Right renal cortex interstitium (tissue), 3 donors: ENCODE measurements at regions not wholly inside any gene's neighbourhood (a gene's known extent, or its start where the extent isn't known, plus 50 kb on each side); places are given as distances from the start of the nearest gene placed in this dataset.

Source experiments
- DNase-seq, 3 donors: peaks; one replicate each; pipeline ENCODE4 v3.0.0-alpha.2; 2013; ENCODE audit warnings: low read depth in 3 of 3, low spot score in 2 of 3

DNA sequence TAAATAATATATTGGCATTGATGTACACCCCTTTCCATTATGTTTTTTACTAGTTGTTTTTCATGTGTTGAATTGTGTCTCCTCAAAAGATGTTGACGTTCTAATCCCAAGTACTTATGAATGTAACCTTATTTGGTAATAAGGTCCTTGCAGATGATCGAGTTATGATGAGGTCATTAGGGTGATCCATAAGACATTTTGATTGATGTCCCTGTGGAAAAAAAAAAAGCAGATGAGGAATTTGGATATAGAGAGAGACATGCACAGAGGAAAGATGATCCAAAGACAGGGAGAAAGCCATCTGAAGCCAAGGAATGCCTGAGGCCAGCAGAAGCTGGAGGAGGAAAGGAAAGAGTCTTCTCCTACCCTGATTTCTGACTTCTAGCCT, 632.7 kb downstream of the TLR4 start:
- no peak for DNase-seq

DNA sequence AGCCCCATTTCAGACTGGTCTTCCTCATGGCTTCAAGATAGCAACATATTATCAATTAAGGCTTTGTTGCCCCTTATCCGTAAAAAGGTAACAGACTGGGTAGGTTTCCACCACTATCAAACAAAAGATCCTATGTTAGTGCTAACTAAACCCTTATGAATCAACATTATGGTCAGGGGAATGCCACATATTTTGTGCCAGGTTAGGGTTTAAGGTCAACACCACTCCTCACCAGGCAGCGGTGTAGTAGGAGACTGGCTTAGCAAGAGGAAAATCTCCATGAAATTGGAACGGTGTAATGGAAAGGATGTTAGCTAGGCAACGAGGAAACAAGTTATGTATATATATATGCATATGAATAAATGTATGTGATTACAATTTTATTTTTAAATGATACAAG, 655.8 kb downstream of the TLR4 start:
- DNase-seq, result no peak

DNA sequence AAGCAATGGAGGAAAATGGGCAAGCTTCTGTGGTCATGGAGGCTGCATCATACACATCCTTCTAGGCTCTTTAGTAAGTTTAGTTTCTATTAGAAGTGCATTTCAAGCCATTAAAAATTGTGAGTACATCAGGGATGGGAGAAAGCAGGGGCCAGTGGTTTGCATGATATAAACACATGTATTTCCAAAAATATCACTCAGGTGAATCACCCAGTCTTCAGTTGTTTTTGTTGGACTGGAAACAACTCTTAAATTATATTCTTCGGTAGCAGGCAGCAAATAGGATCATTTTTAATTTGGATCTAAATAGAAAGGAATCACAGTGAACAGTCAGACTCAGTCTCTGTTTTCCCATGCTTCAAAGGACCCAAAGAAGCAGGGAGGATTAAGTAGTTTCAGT, 657.9 kb downstream of the TLR4 start:
- no peak for DNase-seq

GRCh38 chr9:118362596-118362995, 658.4 kb downstream of the TLR4 start:
- DNase-seq, result no peak

GRCh38 chr9:118364266-118365106, 660.3 kb downstream of the TLR4 start:
- DNase-seq, result no peak

DNA sequence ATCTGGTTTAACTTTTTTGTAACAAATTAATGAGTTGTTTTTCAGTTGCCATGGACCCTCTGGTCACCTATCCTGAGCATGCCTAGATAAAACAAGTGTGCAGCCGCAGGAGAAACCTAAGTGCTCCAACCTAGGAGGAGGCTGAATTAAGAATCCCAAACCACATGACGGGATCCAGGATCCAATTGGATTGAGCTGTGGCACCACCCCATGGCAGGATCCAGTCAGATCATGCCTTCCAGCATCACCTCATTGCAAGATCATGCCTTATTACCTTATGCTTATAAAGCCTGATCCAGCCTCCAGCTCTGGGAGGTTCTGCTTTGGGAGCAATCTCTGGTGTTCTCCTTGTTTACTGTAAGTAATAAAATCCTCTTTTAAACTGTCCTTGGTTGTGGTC, 662.0 kb downstream of the TLR4 start:
- no peak for DNase-seq

GRCh38 chr9:118367383-118367782, 663.2 kb downstream of the TLR4 start:
- no peak for DNase-seq

DNA sequence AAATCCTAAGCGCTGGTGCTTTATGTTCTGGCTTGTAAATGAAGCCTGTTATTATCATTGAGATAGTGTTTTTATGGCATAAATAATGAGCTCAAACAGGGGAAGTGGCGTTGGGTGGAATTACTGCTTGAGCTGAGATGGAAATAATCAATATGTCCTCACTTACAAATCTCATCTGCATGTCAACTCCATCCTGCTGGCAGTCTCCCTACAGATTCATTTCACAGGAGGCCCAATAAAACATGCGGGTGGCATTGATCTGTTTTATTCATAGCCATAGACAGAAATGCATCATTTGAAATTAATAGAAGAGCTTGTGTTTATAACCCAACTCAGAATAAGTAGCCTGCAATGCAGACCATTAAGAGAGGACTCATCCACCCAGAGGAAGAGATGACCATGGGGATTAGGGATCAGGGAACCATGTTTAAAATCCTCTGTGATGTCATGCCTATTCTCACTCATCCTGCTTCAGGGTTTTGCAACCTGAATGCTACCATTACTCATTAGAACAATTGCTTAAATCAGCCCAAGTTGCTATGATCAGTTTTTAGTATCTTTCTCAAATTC, 680.4 kb downstream of the TLR4 start:
- no peak for DNase-seq

GRCh38 chr9:118395415-118395814, 691.2 kb downstream of the TLR4 start:
- no peak for DNase-seq

GRCh38 chr9:118401546-118401945, 697.3 kb downstream of the TLR4 start:
- no peak for DNase-seq

DNA sequence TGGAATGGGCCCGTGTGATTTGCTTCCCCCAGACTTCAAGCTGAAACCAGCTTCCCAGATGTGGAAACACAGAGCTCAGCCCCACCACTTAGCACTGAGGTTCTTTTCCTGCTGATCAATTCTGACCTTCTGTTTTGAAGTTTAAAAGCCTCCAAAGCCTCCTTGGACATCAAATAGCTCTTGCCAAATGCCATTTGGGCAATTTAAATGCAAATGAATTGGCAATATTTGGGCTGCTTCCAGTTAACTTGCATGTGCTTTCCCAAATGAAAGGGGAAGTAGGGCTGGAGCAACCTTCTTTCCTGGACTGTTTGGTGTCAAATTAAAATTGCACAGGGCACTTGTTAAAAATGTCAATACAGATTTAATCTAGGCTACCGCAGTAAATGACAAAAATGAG, 710.5 kb downstream of the TLR4 start:
- no peak for DNase-seq

- no peak for DNase-seq
These were observed 714.8 kb downstream of the TLR4 start for GRCh38 chr9:118418887-118419565.

GRCh38 chr9:118419676-118420075, 715.5 kb downstream of the TLR4 start:
- no peak for DNase-seq

GRCh38 chr9:118422508-118422907, 718.3 kb downstream of the TLR4 start:
- DNase-seq, result no peak

DNA sequence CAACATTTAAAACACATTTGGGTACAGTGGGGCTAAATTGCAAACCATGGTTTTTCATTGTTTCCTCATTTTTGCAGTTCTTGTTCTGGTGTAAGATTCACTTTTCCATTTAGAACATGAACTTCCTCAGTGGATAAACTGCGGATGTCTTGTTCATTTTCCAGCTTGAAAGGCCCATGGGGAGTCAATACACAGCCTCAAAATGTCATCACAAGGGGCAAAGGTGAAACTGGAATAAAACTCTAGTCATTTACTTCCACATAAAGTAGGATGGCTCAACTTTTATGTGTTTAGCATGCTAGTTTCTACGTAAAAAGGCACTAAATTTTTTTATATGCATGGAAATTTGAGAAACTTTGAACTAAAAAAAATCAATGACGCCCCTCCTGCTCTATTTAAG, 718.8 kb downstream of the TLR4 start:
- DNase-seq, result no peak

DNA sequence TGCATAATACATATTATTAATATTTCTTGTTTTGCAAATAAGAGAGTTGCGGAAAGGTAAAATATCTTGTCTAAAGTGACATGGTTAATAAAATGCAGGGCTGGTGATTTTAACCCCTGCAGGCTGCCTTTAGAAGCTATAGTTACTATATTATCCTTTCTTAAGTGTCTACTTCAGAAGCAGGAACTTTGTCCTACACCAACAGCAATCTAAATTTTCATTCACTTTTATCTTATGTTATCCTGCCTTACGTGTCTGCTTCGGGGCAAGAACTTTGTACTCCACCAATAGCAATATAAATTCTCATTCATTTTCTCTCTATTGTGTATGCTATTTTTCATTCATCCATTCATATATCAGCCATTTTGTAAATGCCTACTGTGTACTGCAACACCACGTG, 719.5 kb downstream of the TLR4 start:
- no peak for DNase-seq

- DNase-seq, result no peak
These were observed 722.6 kb downstream of the TLR4 start for GRCh38 chr9:118426772-118427171.

GRCh38 chr9:118438810-118439209, 734.6 kb downstream of the TLR4 start:
- DNase-seq, result no peak

GRCh38 chr9:118439441-118439840, 735.2 kb downstream of the TLR4 start:
- no peak for DNase-seq

DNA sequence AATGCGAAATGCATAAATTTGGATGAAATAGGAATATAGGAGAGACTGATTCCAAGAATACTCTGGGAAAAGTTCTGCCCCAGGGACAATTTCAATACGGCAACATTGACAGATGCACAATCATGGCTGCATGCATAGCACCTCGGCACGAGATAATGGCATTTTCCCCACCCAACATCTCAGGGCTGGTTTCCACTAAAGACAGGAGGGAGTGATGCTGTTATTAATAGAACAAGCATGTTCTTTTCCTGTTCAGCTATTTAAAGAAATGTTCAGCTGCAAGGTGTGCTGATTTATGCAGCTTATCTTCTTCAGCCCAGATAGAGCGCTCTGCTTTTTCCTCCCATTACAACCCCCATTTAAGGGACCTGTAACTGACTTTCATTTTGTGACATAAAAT, 740.2 kb downstream of the TLR4 start:
- no peak for DNase-seq

- DNase-seq, result no peak
These were observed 742.9 kb downstream of the TLR4 start for GRCh38 chr9:118446943-118447639.
